ENCODE measurements at regions not wholly inside any gene's neighbourhood (a gene's known extent, or its start where the extent isn't known, plus 50 kb on each side); places are given as distances from the start of the nearest gene placed in this dataset.
"Not testable (repeated sequence)": the region's sequence is repeated elsewhere in the genome, so short reads cannot be mapped to it uniquely, and the experiment has no call there.

- not testable (repeated sequence) for DNase-seq (ENCODE audit: low read depth)
Measured at GRCh38 chr15:23225756-23226729, 89.4 kb upstream of the GOLGA6L1 start.

GRCh38 chr15:23209452-23209851, 72.8 kb upstream of the GOLGA6L1 start:
- DNase-seq (ENCODE audit: low read depth), result peak; percentile 52

GRCh38 chr15:23199811-23200465, 63.3 kb upstream of the GOLGA6L1 start:
- DNase-seq (ENCODE audit: low read depth), result not testable (repeated sequence)

GRCh38 chr15:23198375-23198774, 61.8 kb upstream of the GOLGA6L1 start:
- DNase-seq (ENCODE audit: low read depth), result not testable (repeated sequence)

GRCh38 chr15:23192313-23192712, 55.7 kb upstream of the GOLGA6L1 start:
- not testable (repeated sequence) for DNase-seq (ENCODE audit: low read depth)
